Breast epithelium (tissue), 3 donors: ENCODE measurements at regions not wholly inside any gene's neighbourhood (a gene's known extent, or its start where the extent isn't known, plus 50 kb on each side); places are given as distances from the start of the nearest gene placed in this dataset.

Experiments used
- POLR2A ChIP-seq: fragments of 450-650 bp; IDR thresholded peaks from one replicate; pipeline ENCODE4 v1.6.1; 2016; ENCODE audit warnings: antibody characterized with exemption, mild to moderate bottlenecking, moderate library complexity
- POLR2AphosphoS5 ChIP-seq, 3 donors: sonication (generic); formaldehyde crosslinking; IDR thresholded peaks; one replicate each; pipeline ENCODE4 v1.6.1; 2017; ENCODE audit warnings: antibody characterized with exemption in 3 of 3
- TF ChIP-seq, protein P1 (sequence below), 3 donors: fragments of 450-650 bp; IDR thresholded peaks; one replicate each; pipeline ENCODE4 v1.5.1; 2016 to 2017; ENCODE audit warnings: antibody characterized with exemption in 3 of 3, mild to moderate bottlenecking in 3 of 3, moderate library complexity in 3 of 3

DNA sequence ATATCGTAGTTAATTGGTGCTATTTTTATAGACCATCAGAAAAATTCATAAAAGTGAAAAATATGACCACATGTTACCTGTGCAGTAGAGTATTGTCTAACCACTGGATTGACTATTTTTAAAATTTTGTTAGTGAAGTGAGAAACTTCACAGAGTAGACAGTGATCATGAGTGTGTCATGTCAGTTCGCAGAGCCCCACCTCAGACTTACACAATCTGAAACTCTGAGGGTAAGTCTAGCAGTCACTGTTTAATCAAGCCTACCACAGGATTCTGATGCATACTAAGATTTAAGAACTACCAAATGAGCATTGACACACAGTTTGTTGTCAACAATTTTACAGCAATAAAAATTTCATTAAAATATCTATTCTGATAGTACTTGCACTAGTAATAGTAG lies 552.9 kb upstream of the SUCLG2 start:
- TF ChIP-seq POLR2A (no peak), POLR2AphosphoS5 (IDR thresholded peaks at IDR 0.05) (no peak)
- TF ChIP-seq, protein P1, sequence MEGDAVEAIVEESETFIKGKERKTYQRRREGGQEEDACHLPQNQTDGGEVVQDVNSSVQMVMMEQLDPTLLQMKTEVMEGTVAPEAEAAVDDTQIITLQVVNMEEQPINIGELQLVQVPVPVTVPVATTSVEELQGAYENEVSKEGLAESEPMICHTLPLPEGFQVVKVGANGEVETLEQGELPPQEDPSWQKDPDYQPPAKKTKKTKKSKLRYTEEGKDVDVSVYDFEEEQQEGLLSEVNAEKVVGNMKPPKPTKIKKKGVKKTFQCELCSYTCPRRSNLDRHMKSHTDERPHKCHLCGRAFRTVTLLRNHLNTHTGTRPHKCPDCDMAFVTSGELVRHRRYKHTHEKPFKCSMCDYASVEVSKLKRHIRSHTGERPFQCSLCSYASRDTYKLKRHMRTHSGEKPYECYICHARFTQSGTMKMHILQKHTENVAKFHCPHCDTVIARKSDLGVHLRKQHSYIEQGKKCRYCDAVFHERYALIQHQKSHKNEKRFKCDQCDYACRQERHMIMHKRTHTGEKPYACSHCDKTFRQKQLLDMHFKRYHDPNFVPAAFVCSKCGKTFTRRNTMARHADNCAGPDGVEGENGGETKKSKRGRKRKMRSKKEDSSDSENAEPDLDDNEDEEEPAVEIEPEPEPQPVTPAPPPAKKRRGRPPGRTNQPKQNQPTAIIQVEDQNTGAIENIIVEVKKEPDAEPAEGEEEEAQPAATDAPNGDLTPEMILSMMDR (IDR thresholded peaks at IDR 0.05) = no peak
